ENCODE measurements at regions not wholly inside any gene's neighbourhood (a gene's known extent, or its start where the extent isn't known, plus 50 kb on each side); places are given as distances from the start of the nearest gene placed in this dataset.

DNA sequence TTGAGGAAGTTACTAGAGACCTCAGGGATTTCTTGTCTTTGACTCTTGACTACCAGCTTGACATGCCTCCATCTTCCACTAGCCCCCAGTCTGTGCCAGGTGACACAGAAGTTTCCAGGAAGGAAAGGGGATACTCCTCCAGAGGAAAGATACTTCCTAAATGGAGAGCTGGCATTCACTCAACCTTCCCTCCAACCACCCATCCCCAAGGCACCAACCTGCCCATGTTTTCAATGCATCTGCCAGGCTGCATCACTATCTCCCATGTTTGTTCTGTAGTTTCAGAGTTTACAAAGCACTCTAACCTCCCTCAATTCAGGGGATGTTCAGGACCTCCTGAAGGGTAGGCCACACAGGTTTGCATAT is 198.4 kb upstream of the LPP start:
- TF ChIP-seq, protein P1, sequence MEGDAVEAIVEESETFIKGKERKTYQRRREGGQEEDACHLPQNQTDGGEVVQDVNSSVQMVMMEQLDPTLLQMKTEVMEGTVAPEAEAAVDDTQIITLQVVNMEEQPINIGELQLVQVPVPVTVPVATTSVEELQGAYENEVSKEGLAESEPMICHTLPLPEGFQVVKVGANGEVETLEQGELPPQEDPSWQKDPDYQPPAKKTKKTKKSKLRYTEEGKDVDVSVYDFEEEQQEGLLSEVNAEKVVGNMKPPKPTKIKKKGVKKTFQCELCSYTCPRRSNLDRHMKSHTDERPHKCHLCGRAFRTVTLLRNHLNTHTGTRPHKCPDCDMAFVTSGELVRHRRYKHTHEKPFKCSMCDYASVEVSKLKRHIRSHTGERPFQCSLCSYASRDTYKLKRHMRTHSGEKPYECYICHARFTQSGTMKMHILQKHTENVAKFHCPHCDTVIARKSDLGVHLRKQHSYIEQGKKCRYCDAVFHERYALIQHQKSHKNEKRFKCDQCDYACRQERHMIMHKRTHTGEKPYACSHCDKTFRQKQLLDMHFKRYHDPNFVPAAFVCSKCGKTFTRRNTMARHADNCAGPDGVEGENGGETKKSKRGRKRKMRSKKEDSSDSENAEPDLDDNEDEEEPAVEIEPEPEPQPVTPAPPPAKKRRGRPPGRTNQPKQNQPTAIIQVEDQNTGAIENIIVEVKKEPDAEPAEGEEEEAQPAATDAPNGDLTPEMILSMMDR (IDR thresholded peaks at IDR 0.05), result no peak
- H3K4me1 ChIP-seq, result peaks cover 0 to 42% of the 10 kb centered on the region in 2 donors
- no peak overlapping the region for H3K4me3 ChIP-seq
- no peaks in the 10 kb centered on the region for H3K9me3 ChIP-seq
- no peaks in the 10 kb centered on the region for H3K36me3 ChIP-seq
- H3K27ac ChIP-seq, result peak overlapping the region; percentile 1 to 57
- no peak for DNase-seq (ENCODE audit: low spot score)
- no peaks in the 10 kb centered on the region for H3K27me3 ChIP-seq

DNA sequence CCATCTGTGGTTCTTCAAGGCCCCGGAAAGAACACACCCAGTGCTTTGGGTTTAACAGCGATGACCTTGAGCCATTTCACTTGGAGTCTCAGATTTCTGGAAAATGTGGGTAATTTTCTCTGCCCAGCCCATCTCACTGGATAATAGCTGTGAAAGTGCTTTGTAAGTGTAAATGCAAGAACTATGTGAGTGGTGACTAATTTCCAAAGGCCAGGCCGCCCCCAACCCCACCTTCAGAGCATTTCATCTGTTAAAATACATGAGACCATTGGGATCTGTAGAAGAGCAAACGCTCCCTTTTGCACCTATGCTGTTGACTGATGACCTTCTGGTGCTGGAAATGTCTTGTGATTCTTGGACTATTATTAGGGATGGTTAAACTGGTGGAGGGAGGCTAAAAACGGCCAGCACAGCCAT is 196.8 kb upstream of the LPP start:
- H3K27ac ChIP-seq, result peak overlapping the region; percentile 14 to 58
- no peak for DNase-seq (ENCODE audit: low spot score)
- TF ChIP-seq, protein P1 (IDR thresholded peaks at IDR 0.05), result no peak
- no peaks in the 10 kb centered on the region for H3K9me3 ChIP-seq
- no peaks in the 10 kb centered on the region for H3K27me3 ChIP-seq
- no peaks in the 10 kb centered on the region for H3K36me3 ChIP-seq
- no peak overlapping the region for H3K4me3 ChIP-seq
- peaks cover 0 to 27% of the 10 kb centered on the region in 2 donors for H3K4me1 ChIP-seq

DNA sequence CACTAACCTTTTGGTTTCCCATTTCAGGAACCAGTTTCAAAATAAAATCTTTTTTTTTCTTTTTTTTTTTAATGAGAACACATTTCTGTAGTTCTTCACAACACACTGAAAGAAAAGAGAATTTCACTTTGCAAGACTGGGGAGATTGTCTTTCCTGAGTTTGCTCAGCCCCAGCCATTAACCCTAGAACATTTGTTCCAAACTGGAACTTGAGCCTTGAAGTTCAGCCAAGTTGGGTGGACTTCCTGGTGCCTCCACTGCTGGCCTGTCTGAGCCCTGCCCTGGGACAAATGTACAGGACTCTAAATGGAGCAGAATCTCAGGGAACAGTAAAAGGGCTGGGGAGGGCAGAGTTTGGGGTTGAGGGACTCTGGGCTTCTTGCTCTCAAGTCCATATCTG is 196.4 kb upstream of the LPP start:
- H3K27me3 ChIP-seq, result no peaks in the 10 kb centered on the region
- no peak for DNase-seq (ENCODE audit: low spot score)
- no peaks in the 10 kb centered on the region for H3K9me3 ChIP-seq
- H3K36me3 ChIP-seq, result no peaks in the 10 kb centered on the region
- H3K4me3 ChIP-seq, result no peak overlapping the region
- peaks cover 0 to 31% of the 10 kb centered on the region in 2 donors for H3K4me1 ChIP-seq
- TF ChIP-seq, protein P1 (IDR thresholded peaks at IDR 0.05), result no peak
- peak overlapping the region; percentile 14 to 58 for H3K27ac ChIP-seq

DNA sequence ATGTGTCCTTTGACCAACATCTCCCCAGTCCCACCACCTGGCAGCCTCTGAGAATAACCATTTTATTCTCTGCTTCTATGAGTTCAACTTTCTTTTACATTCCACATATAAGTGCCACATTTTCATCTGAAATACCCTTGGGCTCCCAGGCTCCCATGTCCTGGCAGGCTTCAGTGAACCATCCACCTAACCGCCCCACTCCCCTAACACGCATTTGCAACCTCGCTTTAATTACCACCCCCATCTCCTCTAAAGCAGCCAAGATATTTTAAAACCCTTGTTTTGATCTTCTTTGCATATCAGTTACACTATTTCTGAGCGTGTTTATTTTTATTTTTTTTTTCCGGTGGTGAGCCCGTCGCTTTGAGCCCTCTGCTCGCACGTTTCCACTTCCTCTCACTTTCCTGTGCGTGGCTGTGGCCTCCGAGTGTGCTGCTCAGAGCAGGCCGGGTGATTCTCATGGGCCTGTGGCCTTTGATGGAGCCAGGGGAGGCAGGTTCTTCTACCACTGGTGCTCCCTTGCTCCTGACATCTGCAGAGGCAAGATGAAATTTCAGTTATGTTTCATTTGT is 195.4 kb upstream of the LPP start:
- Histone ChIP-seq H3K27ac (no peak overlapping the region), H3K27me3 (no peaks in the 10 kb centered on the region), H3K9me3 (no peaks in the 10 kb centered on the region), H3K4me3 (no peak overlapping the region), H3K36me3 (no peaks in the 10 kb centered on the region), H3K4me1 (peaks cover 0 to 38% of the 10 kb centered on the region in 2 donors)
- TF ChIP-seq, protein P1 (IDR thresholded peaks at IDR 0.05), result no peak
- no peak for DNase-seq (ENCODE audit: low spot score)

DNA sequence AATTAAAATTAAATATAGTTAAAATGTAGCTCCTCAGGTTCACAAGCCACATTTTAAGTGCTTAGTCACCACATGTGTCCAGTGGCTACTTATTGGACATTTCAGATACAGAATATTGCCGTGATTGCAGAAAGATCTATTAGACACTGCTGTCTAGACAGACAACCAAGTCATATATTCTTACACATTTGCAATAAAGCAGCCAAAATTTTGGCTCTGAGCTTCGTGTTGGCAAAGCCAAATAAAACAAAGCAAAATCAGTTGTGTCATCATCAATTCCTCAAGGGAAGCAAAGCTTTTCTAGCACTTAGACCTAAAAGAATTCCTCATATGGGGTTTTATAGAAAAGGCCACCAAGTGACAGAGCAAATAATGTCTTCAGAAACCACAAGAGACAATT is 193.1 kb upstream of the LPP start:
- no peak for DNase-seq (ENCODE audit: low spot score)

More for the DNA sequence above, 193.1 kb upstream of the LPP start:
- Histone ChIP-seq H3K4me1 (peaks cover 0 to 28% of the 10 kb centered on the region in 2 donors), H3K27ac (no peak overlapping the region), H3K9me3 (no peaks in the 10 kb centered on the region), H3K27me3 (no peaks in the 10 kb centered on the region), H3K36me3 (no peaks in the 10 kb centered on the region), H3K4me3 (no peak overlapping the region)
- TF ChIP-seq, protein P1 (IDR thresholded peaks at IDR 0.05), result no peak
